HCT116 (cell line): ENCODE measurements at regions not wholly inside any gene's neighbourhood (a gene's known extent, or its start where the extent isn't known, plus 50 kb on each side); places are given as distances from the start of the nearest gene placed in this dataset.

Source experiments
- CTCF ChIP-seq, 3 experiments: fragments of 200-600 bp in 1 of 3; sonication (generic) in 1 of 3; IDR thresholded peaks in 2 of 3; conservative IDR thresholded peaks in 1 of 3; 2 replicates each; pipeline ENCODE4 v1.5.1; 2012 to 2017; ENCODE audit warnings: low read depth in 2 of 3, low read length in 2 of 3, antibody characterized with exemption in 1 of 3, borderline replicate concordance in 1 of 3, control low read depth in 1 of 3, mild to moderate bottlenecking in 1 of 3, mixed read lengths in 1 of 3, mixed run types in 1 of 3, moderate library complexity in 1 of 3; ENCODE audit not compliant: insufficient read depth in 1 of 3
- JUND ChIP-seq: IDR thresholded peaks from 2 replicates; pipeline ENCODE4 v1.6.1; 2012
- YY1 ChIP-seq: IDR thresholded peaks from 2 replicates; pipeline ENCODE4 v1.6.1; 2011; ENCODE audit warnings: low read length, low read depth, moderate library complexity, mild to moderate bottlenecking; ENCODE audit not compliant: insufficient replicate concordance; ENCODE audit errors: extremely low read depth
- ZBTB33 ChIP-seq: IDR thresholded peaks from 2 replicates; pipeline ENCODE4 v1.6.1; 2011; ENCODE audit warnings: mild to moderate bottlenecking, low read length, moderate library complexity; ENCODE audit not compliant: insufficient replicate concordance; ENCODE audit errors: extremely low read depth

GRCh38 chr12:25792031-25792430, 166.5 kb upstream of the RASSF8 start:
- TF ChIP-seq ZBTB33 (no peak), CTCF (IDR thresholded peaks at IDR 0.05 in 2 of 3, conservative IDR thresholded peaks at IDR 0.05 in 1 of 3; ENCODE audit: borderline replicate concordance in 1 of 3, insufficient read depth in 1 of 3, low read depth in 2 of 3, low read length in 2 of 3) (no peak), YY1 (no peak), JUND (no peak)
